H1 (cell line): ENCODE measurements at regions not wholly inside any gene's neighbourhood (a gene's known extent, or its start where the extent isn't known, plus 50 kb on each side); places are given as distances from the start of the nearest gene placed in this dataset.

Experiments
- BCL11A ChIP-seq, 2 experiments: IDR thresholded peaks; one replicate each; pipeline ENCODE4 v1.6.1; 2011; ENCODE audit warnings: low read depth in 2 of 2, low read length in 2 of 2, mild to moderate bottlenecking in 2 of 2
- CREB1 ChIP-seq: IDR thresholded peaks from 2 replicates; pipeline ENCODE4 v1.6.1; 2012; ENCODE audit warnings: inconsistent platforms
- EZH2 ChIP-seq: fragments of 200-600 bp; sonication (generic); IDR thresholded peaks from 2 replicates; pipeline ENCODE4 v1.7.1; 2012; ENCODE audit warnings: low read depth, mild to moderate bottlenecking, moderate library complexity, low read length, inconsistent platforms; ENCODE audit not compliant: severe bottlenecking
- GABPA ChIP-seq: IDR thresholded peaks from 2 replicates; pipeline ENCODE4 v1.6.1; 2011; ENCODE audit warnings: mild to moderate bottlenecking, low read length, moderate library complexity, borderline replicate concordance; ENCODE audit not compliant: insufficient read depth
- HDAC2 ChIP-seq, 2 experiments: fragments of 300-600 bp in 1 of 2; sonication (generic) in 1 of 2; IDR thresholded peaks; 2 replicates each; pipeline ENCODE4 v1.6.1; 2011 to 2012; ENCODE audit warnings: low read depth in 2 of 2, low read length in 2 of 2, mild to moderate bottlenecking in 2 of 2, moderate library complexity in 2 of 2, borderline replicate concordance in 1 of 2, inconsistent platforms in 1 of 2
- HDAC6 ChIP-seq: IDR thresholded peaks from one replicate; pipeline ENCODE4 v1.7.1; 2012; ENCODE audit warnings: low read depth, mild to moderate bottlenecking, inconsistent platforms, low read length, moderate library complexity
- JUND ChIP-seq: IDR thresholded peaks from 2 replicates; pipeline ENCODE4 v1.6.1; 2011; ENCODE audit warnings: mild to moderate bottlenecking, improper control_type of control experiment, low read length
- NRF1 ChIP-seq: IDR thresholded peaks from 2 replicates; pipeline ENCODE4 v1.6.1; 2011; ENCODE audit warnings: mild to moderate bottlenecking, low read depth, low read length, improper control_type of control experiment
- POLR2A ChIP-seq, 2 experiments: IDR thresholded peaks; 1 replicate in 1 of 2; 2 replicates in 1 of 2; pipeline ENCODE4 v1.6.1; 2011; ENCODE audit warnings: low read depth in 2 of 2, low read length in 2 of 2, mild to moderate bottlenecking in 2 of 2; ENCODE audit errors: control extremely low read depth in 1 of 2
- POLR2AphosphoS5 ChIP-seq: IDR thresholded peaks from 2 replicates; pipeline ENCODE4 v1.6.1; 2011; ENCODE audit warnings: low read depth, low read length
- SRF ChIP-seq: IDR thresholded peaks from 2 replicates; pipeline ENCODE4 v1.6.1; 2011; ENCODE audit warnings: mild to moderate bottlenecking, low read depth, low read length, moderate library complexity
- TF ChIP-seq, protein P1 (sequence below), 3 experiments: IDR thresholded peaks; 1 replicate in 2 of 3; 2 replicates in 1 of 3; pipeline versions ENCODE4 v1.5.1 to v1.6.1; 2011; ENCODE audit warnings: low read length in 3 of 3, mild to moderate bottlenecking in 3 of 3, inconsistent platforms in 2 of 3, low read depth in 1 of 3, moderate library complexity in 1 of 3; ENCODE audit not compliant: insufficient read depth in 1 of 3; ENCODE audit errors: control extremely low read depth in 1 of 3

DNA sequence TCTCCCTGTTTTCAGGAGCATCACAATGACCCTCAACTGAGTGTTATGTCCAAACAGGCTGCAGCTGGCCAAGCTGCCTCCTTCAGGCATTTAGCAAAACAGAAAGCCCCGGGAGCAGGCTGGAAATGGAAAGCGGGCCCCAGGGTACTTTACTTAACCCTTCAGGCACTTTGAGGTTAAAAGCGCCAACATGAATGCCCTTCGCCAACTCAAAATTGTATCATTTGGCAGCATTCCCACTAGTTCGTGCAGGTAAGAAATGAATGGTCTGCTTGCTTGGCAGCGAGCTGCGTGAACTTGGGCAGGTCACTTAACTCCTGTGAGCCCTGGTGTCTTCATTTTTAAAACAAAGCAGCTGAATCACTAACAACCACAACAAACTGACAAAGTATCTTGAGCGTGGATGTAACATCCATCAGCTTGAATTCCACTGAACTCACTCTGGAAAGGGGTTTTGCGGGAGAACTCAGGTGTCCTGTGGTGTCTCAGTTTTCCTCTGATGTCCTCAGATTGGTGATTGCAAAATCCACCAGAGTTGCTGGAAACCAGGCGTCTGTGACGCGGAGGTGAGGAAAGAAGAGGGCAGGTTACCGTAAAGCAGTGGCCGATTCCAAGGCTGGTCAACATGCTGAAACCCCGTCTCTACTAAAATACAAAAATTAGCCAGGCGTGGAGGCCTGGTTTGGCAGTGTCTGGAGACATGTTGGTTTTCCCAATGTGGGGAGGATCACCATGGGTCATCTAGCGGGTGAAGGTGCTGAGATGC, 118.8 kb upstream of the ZNF217 start:
- TF ChIP-seq HDAC6 (no peak), JUND (no peak), SRF (no peak), CREB1 (no peak), BCL11A (IDR thresholded peaks at IDR 0.05; ENCODE audit: low read depth in 2 of 2, low read length in 2 of 2) (no peak), GABPA (no peak), EZH2 (no peak), POLR2A (IDR thresholded peaks at IDR 0.05; ENCODE audit: control extremely low read depth in 1 of 2, low read depth in 2 of 2, low read length in 2 of 2) (no peak), NRF1 (no peak), HDAC2 (IDR thresholded peaks at IDR 0.05; ENCODE audit: borderline replicate concordance in 1 of 2, low read depth in 2 of 2, low read length in 2 of 2) (no peak), POLR2AphosphoS5 (no peak)
- TF ChIP-seq, protein P1, sequence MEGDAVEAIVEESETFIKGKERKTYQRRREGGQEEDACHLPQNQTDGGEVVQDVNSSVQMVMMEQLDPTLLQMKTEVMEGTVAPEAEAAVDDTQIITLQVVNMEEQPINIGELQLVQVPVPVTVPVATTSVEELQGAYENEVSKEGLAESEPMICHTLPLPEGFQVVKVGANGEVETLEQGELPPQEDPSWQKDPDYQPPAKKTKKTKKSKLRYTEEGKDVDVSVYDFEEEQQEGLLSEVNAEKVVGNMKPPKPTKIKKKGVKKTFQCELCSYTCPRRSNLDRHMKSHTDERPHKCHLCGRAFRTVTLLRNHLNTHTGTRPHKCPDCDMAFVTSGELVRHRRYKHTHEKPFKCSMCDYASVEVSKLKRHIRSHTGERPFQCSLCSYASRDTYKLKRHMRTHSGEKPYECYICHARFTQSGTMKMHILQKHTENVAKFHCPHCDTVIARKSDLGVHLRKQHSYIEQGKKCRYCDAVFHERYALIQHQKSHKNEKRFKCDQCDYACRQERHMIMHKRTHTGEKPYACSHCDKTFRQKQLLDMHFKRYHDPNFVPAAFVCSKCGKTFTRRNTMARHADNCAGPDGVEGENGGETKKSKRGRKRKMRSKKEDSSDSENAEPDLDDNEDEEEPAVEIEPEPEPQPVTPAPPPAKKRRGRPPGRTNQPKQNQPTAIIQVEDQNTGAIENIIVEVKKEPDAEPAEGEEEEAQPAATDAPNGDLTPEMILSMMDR (IDR thresholded peaks at IDR 0.05; ENCODE audit: control extremely low read depth in 1 of 3, insufficient read depth in 1 of 3, low read depth in 1 of 3, low read length in 3 of 3): no peak
